IPS-20b (cell line): ENCODE measurements at regions not wholly inside any gene's neighbourhood (a gene's known extent, or its start where the extent isn't known, plus 50 kb on each side); places are given as distances from the start of the nearest gene placed in this dataset.
"Not testable (repeated sequence)": the region's sequence is repeated elsewhere in the genome, so short reads cannot be mapped to it uniquely, and the experiment has no call there.

Source experiments
- H3K27ac ChIP-seq: one replicate; pipeline ENCODE4 v1.5.1; 2013; ENCODE audit warnings: low read length
- H3K27me3 ChIP-seq: 2 replicates; pipeline ENCODE4 v1.6.1; 2013; ENCODE audit warnings: mild to moderate bottlenecking, low read length, inconsistent platforms; ENCODE audit not compliant: insufficient read depth
- H3K36me3 ChIP-seq: 2 replicates; pipeline ENCODE4 v1.6.1; 2013; ENCODE audit warnings: low read depth, mild to moderate bottlenecking, inconsistent platforms, low read length, moderate library complexity; ENCODE audit not compliant: insufficient read depth
- H3K4me1 ChIP-seq: 2 replicates; pipeline ENCODE4 v1.6.1; 2013; ENCODE audit warnings: mild to moderate bottlenecking, control low read depth, inconsistent platforms, low read length, moderate library complexity; ENCODE audit not compliant: insufficient read depth
- H3K4me3 ChIP-seq: 2 replicates; pipeline ENCODE4 v1.5.1; 2013; ENCODE audit warnings: mild to moderate bottlenecking, low read length, inconsistent platforms
- H3K9ac ChIP-seq: 2 replicates; pipeline ENCODE4 v1.6.1; 2013; ENCODE audit warnings: low read depth, mild to moderate bottlenecking, inconsistent platforms, low read length, moderate library complexity
- H3K9me3 ChIP-seq: 2 replicates; pipeline ENCODE4 v1.6.1; 2013; ENCODE audit warnings: mild to moderate bottlenecking, low read depth, low read length, inconsistent platforms; ENCODE audit not compliant: insufficient read depth

DNA sequence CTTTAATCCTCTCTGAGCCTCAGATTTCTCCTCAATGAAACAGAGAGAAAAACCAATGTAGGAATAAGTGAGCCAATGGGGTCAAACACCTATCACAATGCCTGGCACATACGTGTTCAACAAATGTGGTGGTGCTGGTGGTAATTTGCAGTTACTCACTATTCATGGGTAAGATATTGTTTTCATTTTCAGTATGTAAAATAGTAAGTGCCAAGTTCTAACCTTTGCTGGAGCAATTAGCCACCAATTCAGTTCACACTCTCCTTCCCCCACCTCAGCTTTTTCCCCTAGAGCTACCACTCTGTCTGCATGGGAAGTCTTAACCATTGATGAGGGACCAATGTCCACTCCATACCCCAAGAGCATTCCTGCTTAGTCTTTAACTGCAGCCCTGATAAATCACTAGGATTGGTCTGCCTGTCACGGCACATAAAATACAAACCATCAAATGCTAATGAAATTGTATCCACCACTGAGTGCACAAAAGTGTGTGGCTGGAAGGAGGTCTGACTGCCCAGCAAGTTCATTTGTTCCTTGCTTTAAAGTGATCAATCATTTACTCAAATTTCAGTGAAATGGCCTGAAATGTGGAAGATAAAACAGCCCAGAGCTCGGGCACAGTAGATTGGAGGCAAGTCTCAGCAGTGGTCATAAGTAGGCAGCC is 187.4 kb upstream of the API5 start:
- Histone ChIP-seq H3K36me3 (no peaks in the 10 kb centered on the region), H3K4me1 (no peaks in the 10 kb centered on the region)

DNA sequence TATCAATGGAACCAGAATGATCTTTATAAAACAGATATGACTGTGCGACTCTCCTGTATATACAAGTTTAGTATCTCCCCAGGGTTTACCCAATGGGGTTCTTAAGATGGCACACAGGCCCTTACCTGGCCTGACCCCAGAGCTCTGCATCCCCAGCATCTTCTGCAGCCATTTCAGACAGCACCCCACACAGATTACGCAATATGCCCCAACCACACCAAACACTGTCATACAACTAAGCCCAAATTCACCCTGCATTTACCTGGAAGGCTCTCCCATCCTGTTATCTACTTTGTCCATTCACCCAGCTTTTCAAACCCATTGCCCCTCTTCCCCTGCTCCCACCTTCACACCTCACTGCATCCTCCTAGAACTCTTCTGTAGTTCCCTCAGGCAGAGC is 182.5 kb upstream of the API5 start:
- Histone ChIP-seq H3K9me3 (no peaks in the 10 kb centered on the region), H3K4me1 (no peaks in the 10 kb centered on the region), H3K36me3 (no peaks in the 10 kb centered on the region), H3K27ac (no peak overlapping the region), H3K27me3 (no peaks in the 10 kb centered on the region), H3K4me3 (no peak overlapping the region), H3K9ac (no peak overlapping the region)

More for the DNA sequence above, 187.4 kb upstream of the API5 start:
- no peaks in the 10 kb centered on the region for H3K9me3 ChIP-seq
- no peaks in the 10 kb centered on the region for H3K27me3 ChIP-seq
- H3K4me3 ChIP-seq = no peak overlapping the region
- H3K27ac ChIP-seq = no peak overlapping the region
- no peak overlapping the region for H3K9ac ChIP-seq

DNA sequence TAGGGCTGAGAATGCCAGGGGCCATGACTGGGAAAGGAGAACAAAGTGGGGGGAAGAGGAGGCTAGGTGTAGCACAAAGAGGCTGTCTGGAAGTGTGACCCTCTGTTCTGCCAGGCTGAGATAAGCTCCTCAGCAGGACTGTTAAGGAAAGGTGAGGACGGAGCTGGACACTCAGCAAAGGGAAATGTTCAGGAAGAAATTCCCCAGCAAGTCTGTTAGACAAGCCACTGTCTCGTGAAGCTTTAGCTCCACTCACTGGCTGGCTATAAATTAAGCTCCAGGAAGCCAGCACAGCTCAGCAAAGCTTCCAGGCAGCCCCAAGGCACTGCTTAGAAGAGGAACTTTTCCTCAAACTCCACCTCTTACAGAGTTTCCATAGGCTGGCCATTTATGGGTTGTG is 181.2 kb upstream of the API5 start:
- Histone ChIP-seq H3K27ac (no peak overlapping the region), H3K27me3 (no peaks in the 10 kb centered on the region), H3K4me3 (no peak overlapping the region), H3K4me1 (no peaks in the 10 kb centered on the region), H3K36me3 (no peaks in the 10 kb centered on the region), H3K9ac (no peak overlapping the region), H3K9me3 (no peaks in the 10 kb centered on the region)

DNA sequence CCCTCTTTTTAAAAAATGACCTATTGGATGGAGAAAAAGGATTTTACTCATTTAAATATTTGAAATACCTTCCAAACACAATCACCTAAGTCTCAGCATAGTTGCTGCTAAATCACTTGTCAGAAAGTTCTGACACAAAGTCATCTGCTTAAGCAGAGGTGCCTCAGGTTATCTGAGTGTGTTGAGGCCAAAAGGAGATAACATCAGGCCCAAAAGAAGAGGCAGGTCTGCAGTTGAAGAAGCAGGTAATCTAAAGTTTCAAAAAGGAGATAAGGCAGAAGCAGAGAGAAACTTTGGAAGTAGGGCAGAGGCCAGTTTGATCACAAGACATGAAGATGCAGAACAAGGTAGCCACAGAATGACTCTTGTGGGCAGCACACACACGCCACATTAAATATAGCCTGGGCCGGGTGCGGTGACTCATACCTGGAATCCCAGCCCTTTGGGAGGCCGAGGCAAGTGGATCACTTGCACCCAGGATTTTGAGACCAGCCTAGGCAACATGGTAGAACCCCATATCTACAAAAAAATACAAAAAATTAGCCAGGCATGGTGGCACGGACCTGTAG is 175.7 kb upstream of the API5 start:
- H3K4me1 ChIP-seq = no peaks in the 10 kb centered on the region
- no peaks in the 10 kb centered on the region for H3K27me3 ChIP-seq
- no peak overlapping the region for H3K9ac ChIP-seq
- H3K36me3 ChIP-seq = no peaks in the 10 kb centered on the region
- no peaks in the 10 kb centered on the region for H3K9me3 ChIP-seq
- H3K4me3 ChIP-seq = no peak overlapping the region
- no peak overlapping the region for H3K27ac ChIP-seq

DNA sequence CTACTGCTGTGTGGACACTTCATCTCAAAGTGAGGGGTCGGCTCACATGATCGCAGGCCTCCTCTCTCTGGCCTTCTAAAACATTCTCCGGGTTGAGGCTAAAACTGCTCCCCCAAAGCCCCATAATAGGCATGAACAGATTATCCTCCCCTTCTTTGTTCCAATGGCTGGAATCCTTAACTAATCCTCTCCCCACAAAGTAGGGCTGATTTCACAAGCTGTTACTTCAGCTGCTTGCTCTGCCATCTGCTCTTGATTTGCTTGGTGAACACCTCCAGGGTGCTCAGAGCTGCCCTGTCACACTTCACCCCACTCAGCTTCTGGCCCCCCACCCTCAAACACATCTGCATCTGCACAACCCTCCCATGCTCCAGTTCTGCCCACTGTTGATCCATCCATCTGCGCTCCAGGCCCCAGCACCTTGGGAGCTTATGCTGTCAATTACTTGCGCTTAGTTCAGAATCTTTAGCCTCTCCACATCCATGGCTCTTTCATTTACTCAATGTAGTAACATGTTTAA is 173.1 kb upstream of the API5 start:
- Histone ChIP-seq H3K9me3 (no peaks in the 10 kb centered on the region), H3K27me3 (no peaks in the 10 kb centered on the region), H3K27ac (no peak overlapping the region), H3K4me3 (no peak overlapping the region), H3K4me1 (no peaks in the 10 kb centered on the region), H3K36me3 (no peaks in the 10 kb centered on the region), H3K9ac (no peak overlapping the region)

DNA sequence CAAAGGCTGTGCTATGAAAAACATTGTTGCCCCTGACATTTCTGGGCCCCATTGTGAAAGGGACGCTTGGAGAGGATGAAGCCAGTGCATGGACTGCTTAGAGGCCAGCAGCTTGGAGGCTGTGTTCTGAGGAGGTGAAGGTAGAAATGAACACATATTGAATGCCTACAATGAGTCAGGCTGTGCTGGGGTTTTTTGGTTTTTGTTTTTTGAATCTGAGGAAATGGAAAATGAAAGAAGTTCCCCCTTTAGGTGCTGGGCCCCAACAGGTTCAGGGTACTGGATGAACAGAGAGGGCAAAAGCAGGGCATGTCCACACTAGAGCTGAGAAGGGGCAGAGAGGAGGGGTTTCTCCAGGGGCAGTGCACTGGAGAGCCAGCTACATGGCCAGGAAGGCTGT is 166.1 kb upstream of the API5 start:
- Histone ChIP-seq H3K36me3 (no peaks in the 10 kb centered on the region), H3K4me1 (no peaks in the 10 kb centered on the region), H3K27me3 (no peaks in the 10 kb centered on the region), H3K27ac (no peak overlapping the region), H3K9ac (no peak overlapping the region), H3K9me3 (no peaks in the 10 kb centered on the region), H3K4me3 (no peak overlapping the region)

DNA sequence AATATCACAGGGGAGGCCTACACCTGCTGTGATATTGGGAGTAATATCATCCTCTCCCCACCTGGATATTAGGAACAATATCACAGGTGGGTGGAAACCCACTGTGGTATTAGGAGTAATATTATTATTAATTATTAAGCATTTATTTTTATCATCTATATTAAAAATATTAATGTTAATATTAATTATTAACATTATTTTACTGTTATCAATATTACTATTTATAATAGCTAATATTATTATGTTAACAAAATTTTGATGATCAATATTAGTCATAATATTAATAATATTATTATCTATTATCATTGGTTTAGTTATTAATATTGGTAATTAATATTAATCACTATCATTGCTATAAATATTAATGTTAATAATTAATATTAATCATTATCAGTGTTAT is 161.1 kb upstream of the API5 start:
- H3K4me3 ChIP-seq = no peak overlapping the region
- no peak overlapping the region for H3K27ac ChIP-seq
- no peak overlapping the region for H3K9ac ChIP-seq
- no peaks in the 10 kb centered on the region for H3K27me3 ChIP-seq
- H3K4me1 ChIP-seq = no peaks in the 10 kb centered on the region
- no peaks in the 10 kb centered on the region for H3K9me3 ChIP-seq
- H3K36me3 ChIP-seq = no peaks in the 10 kb centered on the region

DNA sequence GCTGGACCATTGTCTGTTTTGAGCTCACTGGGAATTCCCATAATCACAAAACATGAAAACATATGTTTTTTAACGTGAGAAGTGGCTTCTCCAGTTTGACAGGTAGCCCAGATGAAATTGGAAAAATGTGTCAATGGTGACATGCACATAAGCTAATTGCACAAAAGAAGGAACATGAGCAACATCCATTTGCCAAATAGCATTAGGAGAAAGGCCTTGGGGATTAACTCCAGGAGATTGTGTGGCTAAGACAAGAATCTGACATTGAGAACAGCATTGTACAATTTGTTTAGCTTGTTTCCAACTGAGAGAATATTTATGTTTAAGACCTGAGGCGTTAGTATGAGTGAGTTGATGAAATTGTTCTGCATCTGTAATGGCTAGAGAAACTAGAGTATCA is 147.0 kb upstream of the API5 start:
- H3K9ac ChIP-seq = no peak overlapping the region
- H3K27ac ChIP-seq = no peak overlapping the region
- H3K4me1 ChIP-seq = no peaks in the 10 kb centered on the region
- H3K9me3 ChIP-seq = no peaks in the 10 kb centered on the region
- H3K36me3 ChIP-seq = no peaks in the 10 kb centered on the region
- no peaks in the 10 kb centered on the region for H3K27me3 ChIP-seq
- no peak overlapping the region for H3K4me3 ChIP-seq

DNA sequence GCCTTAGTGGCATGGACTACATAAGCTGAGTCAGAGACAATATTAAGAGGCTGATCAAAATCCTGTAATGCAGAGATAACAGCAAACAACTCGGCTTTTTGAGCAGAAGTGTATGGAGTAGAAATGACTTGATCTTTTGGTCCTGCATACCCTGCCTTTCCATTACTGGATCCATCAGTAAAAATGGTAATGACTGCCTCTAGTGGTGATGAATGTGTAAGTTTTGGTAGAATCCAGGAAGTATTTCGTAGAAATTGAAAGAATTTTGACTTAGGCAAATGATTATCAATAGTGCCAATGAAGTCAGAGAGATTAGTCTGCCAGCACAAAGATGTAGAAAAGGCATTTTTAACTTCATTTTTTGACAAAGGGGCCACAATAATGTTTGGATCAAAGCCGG is 146.4 kb upstream of the API5 start:
- H3K9ac ChIP-seq, H3K4me1 ChIP-seq, H3K27ac ChIP-seq, H3K36me3 ChIP-seq, H3K4me3 ChIP-seq, H3K9me3 ChIP-seq, H3K27me3 ChIP-seq: not testable (repeated sequence)

DNA sequence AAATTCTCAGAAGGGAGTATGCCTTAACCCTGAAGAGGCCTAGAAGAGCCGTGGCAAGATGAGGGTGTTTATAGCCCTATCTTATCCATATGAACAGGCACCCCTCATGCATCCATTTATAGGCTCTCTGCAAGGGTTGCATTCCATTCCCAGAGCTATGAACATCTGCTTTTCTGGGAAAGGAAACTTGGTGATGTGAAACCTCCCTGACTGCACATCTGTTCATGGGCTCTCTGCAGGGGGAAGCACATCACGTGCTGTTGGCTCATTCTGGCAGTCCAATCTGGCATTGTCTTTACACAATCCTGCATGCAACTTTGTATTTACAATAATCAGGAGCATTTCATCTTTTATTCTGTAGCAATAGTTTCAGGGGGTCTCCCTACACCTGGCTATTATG is 143.6 kb upstream of the API5 start:
- not testable (repeated sequence) for H3K9ac ChIP-seq, H3K27ac ChIP-seq, H3K9me3 ChIP-seq, H3K4me3 ChIP-seq, H3K36me3 ChIP-seq, H3K27me3 ChIP-seq, H3K4me1 ChIP-seq

DNA sequence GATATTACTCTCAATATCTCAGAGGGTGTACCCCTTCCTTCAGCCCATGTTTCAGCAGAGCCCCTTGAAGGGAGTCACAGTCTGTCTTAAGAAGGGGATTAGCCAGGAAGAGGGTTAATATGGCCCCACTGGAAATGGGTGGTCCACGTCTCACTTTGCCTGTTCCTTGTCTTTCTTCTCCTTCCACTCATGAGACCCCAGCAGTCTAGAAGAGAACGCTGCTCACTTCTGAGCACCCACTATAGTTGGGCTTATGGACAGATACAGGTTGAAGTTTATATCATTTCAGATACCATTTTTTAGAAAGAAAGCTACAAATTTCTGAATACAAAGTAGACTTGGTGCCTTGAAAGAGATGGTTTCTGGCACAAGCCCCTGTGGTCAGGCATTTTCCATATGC is 139.3 kb upstream of the API5 start:
- Histone ChIP-seq H3K27me3 (no peaks in the 10 kb centered on the region), H3K36me3 (no peaks in the 10 kb centered on the region), H3K9ac (no peak overlapping the region), H3K4me3 (no peak overlapping the region), H3K9me3 (no peaks in the 10 kb centered on the region), H3K4me1 (0 out of 2 replicates have a peak, but pooled peaks cover 3% of the 10 kb centered on the region), H3K27ac (no peak overlapping the region)

DNA sequence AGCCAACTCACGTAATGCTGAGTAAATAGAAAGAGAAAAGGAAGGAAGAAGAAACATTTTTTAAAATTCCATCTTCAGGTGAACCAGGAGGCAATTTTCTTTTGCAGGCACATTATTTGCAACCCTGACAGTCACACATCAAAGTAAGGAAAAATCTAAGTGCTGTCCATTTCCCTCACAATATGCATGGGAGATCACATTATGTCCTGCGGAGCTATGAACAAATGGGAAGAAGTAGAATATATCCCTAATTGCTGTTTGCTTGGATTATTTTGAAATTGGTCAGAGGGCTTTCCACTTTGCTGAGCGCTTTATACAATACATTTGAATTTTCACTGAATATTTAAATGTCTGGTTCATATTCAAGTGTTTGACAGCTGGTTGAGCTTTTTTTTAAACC is 133.8 kb upstream of the API5 start:
- Histone ChIP-seq H3K27ac (no peak overlapping the region), H3K27me3 (no peaks in the 10 kb centered on the region), H3K36me3 (no peaks in the 10 kb centered on the region), H3K9ac (no peak overlapping the region), H3K9me3 (no peaks in the 10 kb centered on the region), H3K4me1 (0 out of 2 replicates have a peak, but pooled peaks cover 3% of the 10 kb centered on the region), H3K4me3 (no peak overlapping the region)
